GM23338 (cell line): ENCODE measurements at regions not wholly inside any gene's neighbourhood (a gene's known extent, or its start where the extent isn't known, plus 50 kb on each side); places are given as distances from the start of the nearest gene placed in this dataset.
"Not testable (repeated sequence)": the region's sequence is repeated elsewhere in the genome, so short reads cannot be mapped to it uniquely, and the experiment has no call there.

Source experiments
- ATAC-seq: fragments of 200-7000 bp; cut with Tn5 transposase; 3 replicates; pipeline ENCODE4 v1.9.1; 2020
- DNase-seq: peaks from one replicate; pipeline ENCODE4 v3.0.0-alpha.2; 2015; ENCODE audit warnings: low spot score
- H2AFZ ChIP-seq: fragments of 200-600 bp; sonication (generic); 2 replicates; pipeline ENCODE4 v1.8.0; 2016; ENCODE audit warnings: antibody characterized with exemption, mild to moderate bottlenecking, moderate library complexity
- H3F3A ChIP-seq: fragments of 200-600 bp; sonication (generic); replicated peaks from 2 replicates; pipeline ENCODE4 v1.8.0; 2017; ENCODE audit warnings: antibody characterized with exemption, mixed run types, low read depth
- H3K27ac ChIP-seq: fragments of 200-600 bp; sonication (generic); 2 replicates; pipeline ENCODE4 v1.6.1; 2016; ENCODE audit warnings: low read depth
- H3K27me3 ChIP-seq: fragments of 200-600 bp; sonication (generic); 2 replicates; pipeline ENCODE4 v1.8.0; 2016; ENCODE audit warnings: mild to moderate bottlenecking, mixed run types, moderate library complexity; ENCODE audit not compliant: insufficient read depth
- H3K36me3 ChIP-seq: fragments of 200-600 bp; sonication (generic); 2 replicates; pipeline ENCODE4 v1.8.0; 2016; ENCODE audit warnings: mild to moderate bottlenecking; ENCODE audit not compliant: insufficient read depth
- H3K4me1 ChIP-seq: fragments of 200-600 bp; sonication (generic); 2 replicates; pipeline ENCODE4 v1.8.0; 2016; ENCODE audit warnings: mild to moderate bottlenecking, moderate library complexity; ENCODE audit not compliant: insufficient read depth
- H3K4me2 ChIP-seq: fragments of 200-600 bp; sonication (generic); 2 replicates; pipeline ENCODE4 v1.7.1; 2017; ENCODE audit warnings: mixed run types
- H3K4me3 ChIP-seq: fragments of 200-600 bp; sonication (generic); 2 replicates; pipeline ENCODE4 v1.6.1; 2016; ENCODE audit warnings: mixed run types
- H3K79me2 ChIP-seq: fragments of 200-600 bp; sonication (generic); replicated peaks from 2 replicates; pipeline ENCODE4 v1.8.0; 2017; ENCODE audit warnings: mild to moderate bottlenecking; ENCODE audit not compliant: insufficient read depth
- H3K9me2 ChIP-seq: fragments of 200-600 bp; sonication (generic); 2 replicates; pipeline ENCODE4 v1.8.0; 2017; ENCODE audit not compliant: insufficient read depth
- H4K20me1 ChIP-seq: fragments of 200-600 bp; sonication (generic); replicated peaks from 2 replicates; pipeline ENCODE4 v1.8.0; 2017; ENCODE audit warnings: mild to moderate bottlenecking; ENCODE audit not compliant: insufficient read depth
- H3K27ac Mint-ChIP-seq: 2 replicates; pipeline ENCODE4 v1.8.0; 2020; ENCODE audit warnings: inconsistent platforms, mild to moderate bottlenecking, moderate library complexity, mixed read lengths
- H3K27me3 Mint-ChIP-seq: 3 replicates; pipeline ENCODE4 v1.8.0; 2022; ENCODE audit warnings: low read depth, mild to moderate bottlenecking, moderate library complexity, mixed read lengths, inconsistent platforms; ENCODE audit not compliant: insufficient read depth, poor library complexity
- H3K36me3 Mint-ChIP-seq: 3 replicates; pipeline ENCODE4 v1.8.0; 2021; ENCODE audit warnings: low read depth, mild to moderate bottlenecking, inconsistent platforms, moderate library complexity, mixed read lengths
- H3K4me1 Mint-ChIP-seq: 3 replicates; pipeline ENCODE4 v1.8.0; 2020; ENCODE audit warnings: mild to moderate bottlenecking, inconsistent platforms, mixed read lengths
- H3K4me3 Mint-ChIP-seq: 3 replicates; pipeline ENCODE4 v1.8.0; 2021; ENCODE audit warnings: moderate library complexity, mild to moderate bottlenecking, inconsistent platforms, mixed read lengths
- H3K9me3 Mint-ChIP-seq: 3 replicates; pipeline ENCODE4 v1.8.0; 2020; ENCODE audit warnings: moderate library complexity, mild to moderate bottlenecking, inconsistent platforms, mixed read lengths
- EZH2 ChIP-seq: fragments of 200-600 bp; sonication (generic); IDR thresholded peaks from one replicate; pipeline ENCODE4 v1.8.0; 2017; ENCODE audit warnings: antibody characterized with exemption, mild to moderate bottlenecking, low read depth; ENCODE audit not compliant: unreplicated experiment
- EZH2phosphoT487 ChIP-seq: fragments of 200-600 bp; sonication (generic); IDR thresholded peaks from one replicate; pipeline ENCODE4 v1.8.1; 2018; ENCODE audit warnings: antibody characterized with exemption; ENCODE audit not compliant: unreplicated experiment
- ZNF114 ChIP-seq: fragments of 250-450 bp; sonication (Bioruptor Pico); IDR thresholded peaks from 2 replicates; pipeline ENCODE4 v1.5.0; 2020; ENCODE audit warnings: mild to moderate bottlenecking, moderate library complexity
- TF ChIP-seq, protein P1 (sequence below): IDR thresholded peaks from one replicate; pipeline ENCODE4 v1.6.1; 2018; ENCODE audit warnings: antibody characterized with exemption; ENCODE audit not compliant: unreplicated experiment
- TF ChIP-seq, protein P2 (sequence below), 2 experiments: fragments of 200-600 bp in 1 of 2; sonication (generic) in 1 of 2; conservative IDR thresholded peaks; 2 replicates each; pipeline versions ENCODE4 v1.5.1 to v1.6.1; 2016 to 2017; ENCODE audit warnings: antibody characterized with exemption in 2 of 2, low read depth in 2 of 2, mild to moderate bottlenecking in 2 of 2, moderate library complexity in 1 of 2

- Mint-ChIP-seq H3K27ac (no peak overlapping the region), H3K27me3 (peaks cover 4% of the 10 kb centered on the region), H3K36me3 (no peaks in the 10 kb centered on the region), H3K9me3 (no peaks in the 10 kb centered on the region; the same call in 2 of the 3 replicates), H3K4me3 (no peak overlapping the region), H3K4me1 (no peaks in the 10 kb centered on the region)
- Histone ChIP-seq H3K4me2 (no peak overlapping the region), H3K79me2 (no peaks in the 10 kb centered on the region), H3K9me2 (no peaks in the 10 kb centered on the region), H3K27ac (no peak overlapping the region), H2AFZ (no peak overlapping the region), H3K4me3 (no peak overlapping the region), H3K4me1 (no peaks in the 10 kb centered on the region), H3K36me3 (no peaks in the 10 kb centered on the region), H3F3A (no peaks in the 10 kb centered on the region), H3K27me3 (no peaks in the 10 kb centered on the region), H4K20me1 (no peaks in the 10 kb centered on the region)
- DNase-seq (no peak), ATAC-seq (no peak)
- TF ChIP-seq EZH2 = no peak
- no peak for TF ChIP-seq EZH2phosphoT487
- TF ChIP-seq, protein P1, sequence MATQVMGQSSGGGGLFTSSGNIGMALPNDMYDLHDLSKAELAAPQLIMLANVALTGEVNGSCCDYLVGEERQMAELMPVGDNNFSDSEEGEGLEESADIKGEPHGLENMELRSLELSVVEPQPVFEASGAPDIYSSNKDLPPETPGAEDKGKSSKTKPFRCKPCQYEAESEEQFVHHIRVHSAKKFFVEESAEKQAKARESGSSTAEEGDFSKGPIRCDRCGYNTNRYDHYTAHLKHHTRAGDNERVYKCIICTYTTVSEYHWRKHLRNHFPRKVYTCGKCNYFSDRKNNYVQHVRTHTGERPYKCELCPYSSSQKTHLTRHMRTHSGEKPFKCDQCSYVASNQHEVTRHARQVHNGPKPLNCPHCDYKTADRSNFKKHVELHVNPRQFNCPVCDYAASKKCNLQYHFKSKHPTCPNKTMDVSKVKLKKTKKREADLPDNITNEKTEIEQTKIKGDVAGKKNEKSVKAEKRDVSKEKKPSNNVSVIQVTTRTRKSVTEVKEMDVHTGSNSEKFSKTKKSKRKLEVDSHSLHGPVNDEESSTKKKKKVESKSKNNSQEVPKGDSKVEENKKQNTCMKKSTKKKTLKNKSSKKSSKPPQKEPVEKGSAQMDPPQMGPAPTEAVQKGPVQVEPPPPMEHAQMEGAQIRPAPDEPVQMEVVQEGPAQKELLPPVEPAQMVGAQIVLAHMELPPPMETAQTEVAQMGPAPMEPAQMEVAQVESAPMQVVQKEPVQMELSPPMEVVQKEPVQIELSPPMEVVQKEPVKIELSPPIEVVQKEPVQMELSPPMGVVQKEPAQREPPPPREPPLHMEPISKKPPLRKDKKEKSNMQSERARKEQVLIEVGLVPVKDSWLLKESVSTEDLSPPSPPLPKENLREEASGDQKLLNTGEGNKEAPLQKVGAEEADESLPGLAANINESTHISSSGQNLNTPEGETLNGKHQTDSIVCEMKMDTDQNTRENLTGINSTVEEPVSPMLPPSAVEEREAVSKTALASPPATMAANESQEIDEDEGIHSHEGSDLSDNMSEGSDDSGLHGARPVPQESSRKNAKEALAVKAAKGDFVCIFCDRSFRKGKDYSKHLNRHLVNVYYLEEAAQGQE = no peak
- TF ChIP-seq, protein P2, sequence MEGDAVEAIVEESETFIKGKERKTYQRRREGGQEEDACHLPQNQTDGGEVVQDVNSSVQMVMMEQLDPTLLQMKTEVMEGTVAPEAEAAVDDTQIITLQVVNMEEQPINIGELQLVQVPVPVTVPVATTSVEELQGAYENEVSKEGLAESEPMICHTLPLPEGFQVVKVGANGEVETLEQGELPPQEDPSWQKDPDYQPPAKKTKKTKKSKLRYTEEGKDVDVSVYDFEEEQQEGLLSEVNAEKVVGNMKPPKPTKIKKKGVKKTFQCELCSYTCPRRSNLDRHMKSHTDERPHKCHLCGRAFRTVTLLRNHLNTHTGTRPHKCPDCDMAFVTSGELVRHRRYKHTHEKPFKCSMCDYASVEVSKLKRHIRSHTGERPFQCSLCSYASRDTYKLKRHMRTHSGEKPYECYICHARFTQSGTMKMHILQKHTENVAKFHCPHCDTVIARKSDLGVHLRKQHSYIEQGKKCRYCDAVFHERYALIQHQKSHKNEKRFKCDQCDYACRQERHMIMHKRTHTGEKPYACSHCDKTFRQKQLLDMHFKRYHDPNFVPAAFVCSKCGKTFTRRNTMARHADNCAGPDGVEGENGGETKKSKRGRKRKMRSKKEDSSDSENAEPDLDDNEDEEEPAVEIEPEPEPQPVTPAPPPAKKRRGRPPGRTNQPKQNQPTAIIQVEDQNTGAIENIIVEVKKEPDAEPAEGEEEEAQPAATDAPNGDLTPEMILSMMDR (conservative IDR thresholded peaks at IDR 0.05; ENCODE audit: low read depth in 2 of 2) = no peak
These were observed 61.7 kb downstream of the FOXA2 start for GRCh38 chr20:22522701-22523100.

DNA sequence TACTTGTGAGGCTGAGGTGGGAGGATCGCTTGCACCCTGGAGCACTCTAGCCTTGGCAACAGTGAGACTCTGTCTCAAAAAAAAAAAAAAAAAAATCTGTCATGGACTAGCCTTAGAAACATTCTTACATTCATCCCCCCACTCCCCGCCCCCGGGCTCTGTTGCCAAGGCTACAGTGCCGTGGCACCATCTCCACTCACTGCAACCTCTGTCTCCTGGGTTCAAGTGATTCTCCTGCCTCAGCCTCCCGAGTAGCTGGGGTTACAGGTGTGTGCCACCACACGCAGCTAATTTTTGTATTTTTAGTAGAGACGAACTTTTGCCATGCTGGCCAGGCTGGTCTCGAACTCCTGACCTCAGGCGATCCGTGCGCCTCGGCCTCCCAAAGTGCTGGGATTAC, 62.4 kb downstream of the FOXA2 start:
- not testable (repeated sequence) for H2AFZ ChIP-seq, H3K4me3 Mint-ChIP-seq, H3K27ac ChIP-seq, H3K4me1 ChIP-seq, H3K27ac Mint-ChIP-seq, DNase-seq, H3K27me3 ChIP-seq, H3K4me3 ChIP-seq, H3K9me3 Mint-ChIP-seq, H3K36me3 ChIP-seq, H3K4me2 ChIP-seq, ATAC-seq, H3K36me3 Mint-ChIP-seq, H3F3A ChIP-seq, H4K20me1 ChIP-seq, H3K9me2 ChIP-seq, H3K27me3 Mint-ChIP-seq, H3K4me1 Mint-ChIP-seq, H3K79me2 ChIP-seq

DNA sequence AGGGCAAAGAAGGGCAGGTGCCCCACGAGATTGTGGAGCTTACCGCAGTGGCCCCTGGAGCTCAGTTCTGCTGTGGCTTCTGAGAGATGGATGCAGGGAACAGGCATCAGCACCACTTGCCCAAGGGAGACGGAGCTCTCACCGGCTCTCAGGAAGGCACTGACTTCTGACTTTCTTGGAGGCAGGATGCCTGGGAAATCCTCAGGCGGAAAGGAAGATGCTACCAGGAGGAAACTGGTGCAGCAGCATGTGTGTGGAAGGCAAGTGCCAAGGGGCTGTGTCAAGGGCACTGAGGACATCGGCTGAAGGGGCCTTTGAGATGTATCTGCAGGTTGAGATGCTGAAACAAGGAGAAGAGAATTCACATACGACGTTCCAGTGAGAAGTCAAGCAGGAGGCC, 64.0 kb downstream of the FOXA2 start:
- Histone ChIP-seq H3K79me2 (no peaks in the 10 kb centered on the region), H3K4me1 (no peaks in the 10 kb centered on the region), H3K27ac (no peak overlapping the region), H3F3A (no peaks in the 10 kb centered on the region), H3K36me3 (no peaks in the 10 kb centered on the region), H4K20me1 (no peaks in the 10 kb centered on the region), H2AFZ (no peak overlapping the region), H3K9me2 (no peaks in the 10 kb centered on the region), H3K27me3 (no peaks in the 10 kb centered on the region), H3K4me2 (no peak overlapping the region), H3K4me3 (no peak overlapping the region)
- ATAC-seq (no peak), DNase-seq (no peak)
- H3K4me1 Mint-ChIP-seq = no peaks in the 10 kb centered on the region
- H3K36me3 Mint-ChIP-seq = no peaks in the 10 kb centered on the region
- peaks cover 2% of the 10 kb centered on the region for H3K27me3 Mint-ChIP-seq
- H3K27ac Mint-ChIP-seq = no peak overlapping the region
- H3K9me3 Mint-ChIP-seq = no peaks in the 10 kb centered on the region; the same call in 2 of the 3 replicates
- H3K4me3 Mint-ChIP-seq = no peak overlapping the region
- TF ChIP-seq EZH2phosphoT487 (no peak), ZNF114 (no peak)
